ENCODE measurements at regions not wholly inside any gene's neighbourhood (a gene's known extent, or its start where the extent isn't known, plus 50 kb on each side); places are given as distances from the start of the nearest gene placed in this dataset.

DNA sequence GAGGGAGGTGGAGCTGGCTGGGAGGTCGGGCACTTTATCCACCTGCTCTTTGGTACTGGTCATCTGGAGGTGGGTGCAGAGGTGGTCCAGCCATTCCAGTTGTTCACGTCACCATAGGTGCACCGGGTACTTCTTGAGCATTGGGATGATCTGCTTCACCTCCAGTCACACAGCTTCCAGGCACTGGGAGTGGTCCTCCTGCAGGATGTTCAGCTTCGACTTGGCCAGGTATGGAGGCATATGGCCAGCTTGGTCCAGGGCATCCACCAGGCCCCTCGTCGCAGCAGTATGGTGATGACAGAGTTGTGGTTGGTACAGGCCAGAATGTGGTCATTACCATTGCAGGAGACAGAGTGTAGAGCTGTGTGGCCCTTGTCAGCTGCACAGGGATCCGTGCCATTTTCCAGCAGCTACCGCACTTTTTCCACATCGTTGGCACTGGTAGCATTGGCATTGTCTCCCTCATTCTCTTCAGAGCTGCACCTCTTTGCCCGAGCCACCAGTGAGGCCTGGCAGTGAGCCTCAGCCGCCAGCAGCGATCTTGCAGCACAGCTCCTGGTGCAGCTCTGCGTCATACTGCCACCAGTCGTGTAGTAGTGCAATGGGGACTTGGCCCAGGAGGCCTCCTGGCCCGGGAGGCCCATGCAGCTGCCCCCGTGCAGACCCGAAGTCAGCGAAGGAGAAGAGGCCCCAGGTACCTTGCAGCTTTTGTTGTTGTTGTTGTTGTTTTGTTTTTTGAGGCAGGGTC, 150.9 kb downstream of the ZNF22 start:
- Mint-ChIP-seq H3K9me3 (no peaks in the 10 kb centered on the region), H3K4me3 (no peak overlapping the region)

DNA sequence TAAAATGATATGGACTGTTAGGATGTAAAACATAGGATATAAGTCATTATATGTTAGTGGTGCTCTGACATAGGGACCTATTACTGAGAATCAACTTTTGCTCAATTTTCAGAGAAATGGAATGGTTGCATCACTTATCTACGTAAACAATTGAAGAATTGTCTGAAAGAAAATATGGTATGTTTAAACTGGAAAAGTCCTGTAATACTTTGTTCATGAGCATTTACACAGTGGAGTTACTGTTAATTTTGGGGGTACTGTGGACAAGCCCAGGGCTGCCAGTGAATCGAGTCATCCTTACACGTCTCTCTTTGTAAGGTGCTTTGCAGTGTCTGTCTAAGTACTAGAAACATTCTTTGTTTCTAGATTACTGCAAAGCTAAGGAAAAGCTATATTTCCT, 152.0 kb downstream of the ZNF22 start:
- TF ChIP-seq, protein P1, sequence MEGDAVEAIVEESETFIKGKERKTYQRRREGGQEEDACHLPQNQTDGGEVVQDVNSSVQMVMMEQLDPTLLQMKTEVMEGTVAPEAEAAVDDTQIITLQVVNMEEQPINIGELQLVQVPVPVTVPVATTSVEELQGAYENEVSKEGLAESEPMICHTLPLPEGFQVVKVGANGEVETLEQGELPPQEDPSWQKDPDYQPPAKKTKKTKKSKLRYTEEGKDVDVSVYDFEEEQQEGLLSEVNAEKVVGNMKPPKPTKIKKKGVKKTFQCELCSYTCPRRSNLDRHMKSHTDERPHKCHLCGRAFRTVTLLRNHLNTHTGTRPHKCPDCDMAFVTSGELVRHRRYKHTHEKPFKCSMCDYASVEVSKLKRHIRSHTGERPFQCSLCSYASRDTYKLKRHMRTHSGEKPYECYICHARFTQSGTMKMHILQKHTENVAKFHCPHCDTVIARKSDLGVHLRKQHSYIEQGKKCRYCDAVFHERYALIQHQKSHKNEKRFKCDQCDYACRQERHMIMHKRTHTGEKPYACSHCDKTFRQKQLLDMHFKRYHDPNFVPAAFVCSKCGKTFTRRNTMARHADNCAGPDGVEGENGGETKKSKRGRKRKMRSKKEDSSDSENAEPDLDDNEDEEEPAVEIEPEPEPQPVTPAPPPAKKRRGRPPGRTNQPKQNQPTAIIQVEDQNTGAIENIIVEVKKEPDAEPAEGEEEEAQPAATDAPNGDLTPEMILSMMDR (IDR thresholded peaks at IDR 0.05), result no peak
- no peak for DNase-seq
- Mint-ChIP-seq H3K27ac (no peak overlapping the region), H3K36me3 (ENCODE audit: low read depth) (no peaks in the 10 kb centered on the region), H3K4me3 (no peak overlapping the region), H3K9me3 (no peaks in the 10 kb centered on the region), H3K27me3 (ENCODE audit: insufficient read depth) (peaks cover 5% of the 10 kb centered on the region), H3K4me1 (ENCODE audit: low read depth) (no peaks in the 10 kb centered on the region)

More for the DNA sequence above, 150.9 kb downstream of the ZNF22 start:
- TF ChIP-seq, protein P1 (IDR thresholded peaks at IDR 0.05), result no peak
- no peaks in the 10 kb centered on the region for H3K4me1 Mint-ChIP-seq (ENCODE audit: low read depth)
- no peak overlapping the region for H3K27ac Mint-ChIP-seq
- no peaks in the 10 kb centered on the region for H3K36me3 Mint-ChIP-seq (ENCODE audit: low read depth)
- peaks cover 5% of the 10 kb centered on the region for H3K27me3 Mint-ChIP-seq (ENCODE audit: insufficient read depth)
- no peak for DNase-seq

DNA sequence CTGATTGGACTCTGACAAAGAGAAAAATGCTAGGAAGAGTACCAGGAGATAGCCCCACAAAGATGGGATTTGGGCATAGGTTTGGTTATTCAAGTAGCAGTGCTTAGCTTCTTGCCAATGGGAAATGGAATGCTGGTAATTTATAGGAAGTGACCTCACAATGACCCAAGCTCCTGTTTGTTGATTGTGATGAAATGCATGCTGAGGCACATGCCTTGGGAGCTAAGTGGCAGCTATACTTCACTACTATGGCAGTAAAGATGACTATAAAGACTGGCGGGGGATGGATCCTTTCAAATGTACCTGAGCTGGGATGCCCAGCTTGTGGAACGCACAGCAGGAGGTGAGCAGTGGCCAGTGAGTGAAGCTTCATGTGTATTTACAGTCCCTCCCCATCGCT, 153.8 kb downstream of the ZNF22 start:
- TF ChIP-seq, protein P1 (IDR thresholded peaks at IDR 0.05), result no peak
- Mint-ChIP-seq H3K4me3 (no peak overlapping the region), H3K27me3 (ENCODE audit: insufficient read depth) (peaks cover 5% of the 10 kb centered on the region), H3K9me3 (no peaks in the 10 kb centered on the region), H3K27ac (no peak overlapping the region), H3K4me1 (ENCODE audit: low read depth) (no peaks in the 10 kb centered on the region), H3K36me3 (ENCODE audit: low read depth) (no peaks in the 10 kb centered on the region)
- no peak for DNase-seq

DNA sequence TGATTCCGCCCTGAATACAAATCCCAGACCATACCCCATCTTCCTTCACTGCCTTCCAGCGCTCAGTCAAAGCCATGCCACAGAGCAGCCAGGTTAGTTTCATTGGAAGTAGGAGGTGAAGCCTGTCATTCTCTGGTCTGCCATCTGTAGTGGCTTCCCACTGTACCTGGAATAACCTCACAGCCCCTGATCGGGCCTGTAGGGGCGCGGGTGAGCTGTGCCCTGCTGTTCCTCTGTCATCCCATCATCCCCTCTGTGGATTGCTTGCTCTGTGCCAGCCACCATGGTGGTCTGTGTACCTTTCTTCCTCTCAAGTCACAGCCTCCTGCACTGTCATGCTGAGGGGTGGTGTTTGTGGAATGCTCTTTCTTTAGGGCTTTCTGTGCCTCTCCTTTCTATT, 155.1 kb downstream of the ZNF22 start:
- Mint-ChIP-seq H3K36me3 (ENCODE audit: low read depth) (no peaks in the 10 kb centered on the region), H3K27me3 (ENCODE audit: insufficient read depth) (peaks cover 5% of the 10 kb centered on the region), H3K4me3 (no peak overlapping the region), H3K9me3 (no peaks in the 10 kb centered on the region), H3K27ac (no peak overlapping the region), H3K4me1 (ENCODE audit: low read depth) (peaks cover 8% of the 10 kb centered on the region)
- TF ChIP-seq, protein P1 (IDR thresholded peaks at IDR 0.05), result no peak
- no peak for DNase-seq

DNA sequence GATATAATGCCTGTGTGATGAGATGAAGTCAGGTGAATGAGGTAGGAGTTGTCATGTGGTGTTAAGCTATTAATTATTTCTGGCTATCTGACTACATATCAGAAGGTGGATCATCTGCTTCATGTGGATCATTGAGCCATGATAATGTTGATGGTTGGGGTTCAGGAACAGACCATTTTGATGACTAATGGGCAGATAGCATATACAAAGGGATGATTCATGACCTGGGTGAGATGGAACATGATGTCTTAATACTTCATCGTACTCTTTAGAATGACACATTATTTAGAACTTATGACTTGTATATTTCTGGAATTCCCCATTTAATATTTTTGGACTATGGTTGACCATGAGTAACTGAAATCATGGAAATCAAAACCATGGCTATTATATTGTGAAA, 155.1 kb downstream of the OR13A1 start:
- Mint-ChIP-seq H3K9me3 (no peaks in the 10 kb centered on the region), H3K27me3 (ENCODE audit: insufficient read depth) (peaks cover 5% of the 10 kb centered on the region), H3K27ac (no peak overlapping the region), H3K4me1 (ENCODE audit: low read depth) (peaks cover 8% of the 10 kb centered on the region), H3K4me3 (no peak overlapping the region), H3K36me3 (ENCODE audit: low read depth) (no peaks in the 10 kb centered on the region)
- peak; percentile 11 for DNase-seq
- TF ChIP-seq, protein P1 (IDR thresholded peaks at IDR 0.05), result no peak

Measured in HFFc6 (cell line).